NCI-H1694 treated with DMSO at 0.1 percent for 48 hours (cell line): ENCODE measurements at regions not wholly inside any gene's neighbourhood (a gene's known extent, or its start where the extent isn't known, plus 50 kb on each side); places are given as distances from the start of the nearest gene placed in this dataset.

ENCODE experiments used
- DNase-seq: peaks from one replicate; lab custom pipeline; 2025; lab: John Stamatoyannopoulos, UW

DNA sequence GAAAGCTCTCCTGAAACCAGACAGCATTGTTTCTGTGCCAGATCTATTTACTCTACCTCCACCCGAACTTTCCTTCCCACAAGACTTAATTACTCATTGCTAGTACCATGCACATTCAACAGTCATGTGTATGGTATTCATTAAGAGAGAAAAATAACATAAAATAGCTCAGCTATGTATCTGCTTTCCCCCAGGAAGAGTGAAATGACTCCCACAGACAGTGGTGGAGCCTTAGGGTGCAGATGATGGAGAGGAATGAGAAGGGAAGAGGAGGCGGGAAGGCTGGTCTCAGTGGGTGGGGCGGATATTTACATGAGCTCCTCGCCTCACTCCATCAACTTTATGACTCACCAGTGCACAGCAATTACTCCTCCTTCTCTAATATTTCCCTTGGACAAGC, 724.5 kb downstream of the EPHA4 start:
- DNase-seq = no peak

DNA sequence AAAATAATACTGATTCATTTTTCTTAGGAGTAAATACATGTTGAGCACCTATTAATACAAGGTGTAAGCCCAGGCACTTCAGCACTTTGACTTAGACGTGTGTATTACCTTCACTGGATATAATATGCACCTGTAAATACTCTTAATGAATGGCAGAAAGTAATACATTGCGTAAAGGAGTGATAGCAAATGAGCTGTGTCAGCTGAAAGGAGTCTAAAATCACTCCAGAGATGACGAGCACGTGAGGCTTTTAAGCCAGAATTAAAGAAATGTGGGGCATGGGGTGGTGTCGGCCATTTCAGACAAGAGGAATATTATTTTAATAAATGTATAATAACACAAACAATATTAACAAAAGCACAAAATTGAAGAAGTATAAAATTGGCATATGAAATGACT, 722.7 kb downstream of the EPHA4 start:
- no peak for DNase-seq

DNA sequence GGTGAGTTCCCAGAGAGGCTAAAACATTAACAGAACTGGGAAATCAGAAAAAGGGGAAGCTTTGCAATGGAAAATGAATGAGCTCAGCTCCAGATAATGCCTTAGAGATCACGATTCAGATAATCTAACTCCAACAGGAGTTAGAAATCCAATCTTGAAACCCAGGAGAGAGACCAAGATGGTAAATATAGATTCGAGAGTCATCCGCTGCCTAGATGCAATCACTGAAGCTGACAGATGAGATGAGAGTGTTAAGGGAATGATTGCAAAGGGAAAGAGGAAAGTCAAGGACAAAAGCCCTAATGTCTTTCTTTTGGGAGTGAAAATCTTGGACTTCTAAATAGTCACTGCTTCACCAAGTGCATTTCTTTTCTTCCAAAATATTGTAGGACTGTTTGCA, 722.0 kb downstream of the EPHA4 start:
- no peak for DNase-seq

DNA sequence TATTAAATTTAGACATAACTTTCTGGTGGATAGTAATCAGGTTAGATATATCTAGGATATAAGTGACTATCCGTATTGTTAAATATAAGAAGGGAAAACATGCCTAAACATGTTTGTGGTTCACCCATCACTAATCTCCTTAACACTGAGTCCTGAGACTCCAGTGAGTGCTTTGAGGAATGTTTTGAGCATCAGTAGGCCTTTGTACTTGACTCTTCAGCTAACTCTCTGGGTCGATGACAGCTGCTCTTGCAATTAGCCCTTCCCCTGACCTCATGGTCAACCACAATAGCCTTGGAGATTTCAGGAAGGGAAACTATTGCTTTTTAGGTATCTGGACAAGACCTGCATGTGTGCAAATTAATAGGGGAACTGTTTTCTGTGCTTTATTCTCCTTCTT, 716.8 kb downstream of the EPHA4 start:
- no peak for DNase-seq

DNA sequence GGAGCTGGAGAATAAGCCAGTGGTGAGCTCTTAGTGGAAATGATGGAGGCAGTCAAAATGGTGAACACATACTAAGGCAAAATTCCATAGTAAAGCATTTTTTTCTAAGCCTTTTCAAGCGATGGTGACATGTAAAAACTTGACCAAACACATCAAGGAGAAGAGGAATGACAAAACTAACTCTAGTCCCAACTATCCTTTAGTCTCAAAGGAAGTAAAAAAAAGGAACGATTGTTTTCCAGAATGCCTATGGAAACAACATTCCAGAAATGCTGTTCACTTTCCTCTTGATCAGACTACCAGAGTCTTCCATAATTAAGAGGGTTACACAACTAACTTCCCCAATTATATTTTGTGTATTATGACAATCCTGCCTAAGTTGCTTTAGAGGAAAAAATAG, 715.6 kb downstream of the EPHA4 start:
- no peak for DNase-seq

DNA sequence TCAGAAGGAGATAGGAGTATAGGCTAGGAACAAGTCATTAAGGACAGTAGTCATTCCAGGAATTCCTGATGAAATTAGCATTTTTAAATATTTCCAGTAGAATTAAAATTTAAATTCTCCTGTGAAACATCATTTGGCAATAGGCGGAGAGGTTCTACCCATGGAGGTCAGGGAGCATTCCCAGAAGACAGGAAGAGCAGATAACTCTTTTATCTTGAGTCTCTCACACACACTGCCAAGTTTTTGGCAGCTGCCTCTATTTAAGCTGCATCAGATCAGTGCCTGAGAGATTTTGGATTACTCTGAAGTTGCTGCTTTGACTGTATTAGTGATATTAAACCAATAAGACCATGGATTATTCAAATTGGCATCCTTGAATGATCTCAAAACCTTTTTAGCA, 714.7 kb downstream of the EPHA4 start:
- no peak for DNase-seq

DNA sequence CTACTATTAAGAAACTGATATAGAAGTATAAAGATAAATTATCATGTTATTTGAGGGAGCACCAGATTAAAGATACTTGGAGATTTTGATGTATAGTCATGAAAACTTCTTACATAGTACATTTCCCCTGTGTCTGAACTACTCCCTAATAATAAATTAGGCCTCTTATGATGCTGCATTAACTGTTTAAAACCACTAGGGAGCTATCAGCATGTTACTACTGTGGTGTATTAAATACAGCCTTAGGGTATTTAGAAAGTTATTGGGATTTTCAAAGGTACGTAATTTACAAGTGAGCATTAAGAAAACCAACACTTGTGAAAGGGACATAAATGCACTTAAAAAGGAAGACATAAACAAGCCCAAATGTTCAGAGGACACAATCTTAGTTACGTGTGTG, 714.0 kb downstream of the EPHA4 start:
- DNase-seq = no peak

DNA sequence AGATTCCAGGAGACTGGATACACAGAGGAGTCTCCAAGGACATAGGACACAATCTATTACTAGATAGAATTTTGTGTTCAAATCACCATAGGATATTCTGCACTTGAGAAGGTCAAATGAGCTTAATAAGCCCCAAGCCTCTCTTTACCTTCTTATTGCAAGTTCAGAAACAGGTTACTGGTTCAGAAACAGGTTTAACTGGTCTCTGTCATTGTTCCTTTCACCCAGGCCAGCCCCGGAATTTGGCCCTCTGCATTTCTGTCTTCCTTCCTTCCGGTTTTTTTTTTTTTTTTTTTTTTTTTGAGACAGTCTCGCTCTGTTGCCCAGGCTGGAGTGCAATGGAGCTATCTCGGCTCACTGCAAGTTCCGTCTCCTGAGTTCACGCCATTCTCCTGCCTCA, 700.2 kb downstream of the EPHA4 start:
- no peak for DNase-seq

DNA sequence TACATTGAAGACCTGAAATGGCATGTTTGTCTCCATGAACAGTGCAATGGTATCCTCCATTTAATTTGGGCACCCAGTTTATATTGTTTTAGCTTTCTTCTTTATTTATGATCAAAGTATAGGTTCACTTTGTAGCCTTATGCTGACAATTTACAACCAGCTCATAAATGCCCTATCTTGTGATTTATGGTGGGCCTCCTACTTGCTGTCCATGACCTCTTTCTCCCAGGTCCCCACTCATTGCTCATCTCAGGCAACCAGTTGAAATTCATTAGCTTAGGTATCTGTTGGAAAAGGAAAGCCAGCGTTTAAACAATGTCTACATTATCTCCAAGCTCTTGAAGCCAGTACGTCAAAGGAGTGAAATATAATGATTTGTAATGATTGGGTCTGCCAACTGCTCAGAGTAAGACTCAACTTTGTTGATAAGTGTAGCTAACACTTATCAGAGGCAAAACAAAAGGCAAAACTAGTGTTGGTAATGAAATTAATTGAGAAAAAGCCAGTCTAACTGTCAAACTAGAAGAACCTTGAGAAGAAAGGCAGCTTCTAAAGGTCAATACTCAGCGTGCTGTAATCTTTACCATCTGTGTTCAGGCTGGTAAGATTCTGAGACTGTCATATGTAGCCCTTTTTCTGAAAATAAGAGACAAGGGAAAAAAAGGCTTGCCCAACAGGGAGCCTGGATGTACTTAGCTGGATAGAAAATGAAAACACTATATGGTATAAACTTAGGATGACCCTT, 695.9 kb downstream of the EPHA4 start:
- DNase-seq = no peak

DNA sequence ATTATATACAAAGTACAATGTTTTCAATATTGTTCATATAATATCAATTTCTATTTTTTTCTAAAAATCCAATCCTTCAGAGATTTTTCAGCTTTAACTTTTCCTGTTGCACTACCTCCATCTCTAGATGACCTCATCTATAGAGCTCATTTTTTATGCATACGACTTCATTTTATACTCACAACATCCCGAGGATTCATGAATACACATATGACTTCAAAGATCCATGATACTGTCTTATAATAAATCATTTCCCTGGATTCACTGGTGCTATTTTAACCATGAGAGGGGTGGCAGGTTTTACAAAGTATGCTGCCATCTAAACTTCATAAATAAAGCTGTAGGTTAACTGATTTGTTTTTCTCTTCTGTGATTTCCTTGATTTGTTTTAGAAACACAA, 694.6 kb downstream of the EPHA4 start:
- no peak for DNase-seq

DNA sequence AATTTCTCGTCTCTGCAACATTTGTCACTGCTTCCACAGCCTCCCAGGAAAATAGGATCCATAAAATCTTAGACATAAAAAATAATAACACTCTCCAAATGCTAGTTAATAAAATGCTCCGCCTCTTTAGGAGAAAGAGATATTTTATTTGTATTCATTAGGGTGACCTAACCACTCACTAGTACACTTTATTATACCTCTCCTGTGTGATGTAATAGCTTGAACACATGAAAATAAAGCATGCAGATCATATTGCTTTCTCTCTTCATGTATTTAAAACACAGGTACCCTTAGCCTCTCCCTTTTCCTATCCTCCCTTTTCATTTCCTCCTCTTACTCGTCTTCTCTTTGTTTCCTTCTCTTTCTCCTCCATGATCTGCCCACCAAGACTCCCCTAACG, 694.2 kb downstream of the EPHA4 start:
- no peak for DNase-seq

DNA sequence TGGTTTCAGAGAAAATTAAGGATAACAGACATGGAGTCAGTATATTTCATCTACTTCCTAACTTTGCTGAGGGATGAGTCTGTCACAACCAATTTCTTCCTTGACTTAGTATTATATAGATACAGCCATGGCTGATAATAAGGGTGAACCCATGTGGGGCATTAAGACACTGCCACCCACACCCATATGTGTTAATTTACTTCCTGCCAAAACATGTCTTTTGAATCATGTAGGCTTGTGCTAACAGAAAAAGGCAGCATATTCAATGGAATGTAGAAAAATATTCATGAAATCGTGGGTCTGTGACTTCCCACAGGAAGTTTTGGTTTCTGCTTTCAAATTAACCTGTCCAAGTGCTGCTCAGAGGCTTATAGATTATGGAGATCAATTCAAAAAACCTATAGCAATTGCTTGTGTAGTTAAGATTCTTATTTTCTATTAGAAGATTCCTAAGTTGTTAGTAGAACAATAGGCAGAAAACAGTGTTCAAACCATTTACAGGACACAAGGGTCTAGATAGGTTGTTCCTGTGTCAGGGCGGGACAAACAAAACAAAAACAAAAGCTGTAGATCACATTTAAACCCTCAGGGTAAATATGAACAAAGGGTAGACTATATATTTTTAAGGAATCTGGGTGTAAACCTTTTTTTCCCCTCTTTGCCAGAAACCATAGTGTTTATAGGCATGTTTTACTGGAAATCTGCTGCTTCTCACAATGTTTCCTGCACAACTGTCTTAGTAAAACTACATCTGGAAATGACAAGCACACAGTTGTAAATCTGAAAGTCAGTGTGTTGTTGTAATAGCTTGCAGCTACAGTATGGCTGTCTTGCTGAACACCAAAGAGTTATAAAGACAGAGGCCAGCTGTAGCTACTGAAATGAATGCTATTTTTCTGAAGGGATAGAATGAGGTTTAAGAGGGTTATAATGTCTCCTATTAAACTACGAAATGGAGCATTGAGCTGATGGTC, 691.2 kb downstream of the EPHA4 start:
- no peak for DNase-seq

DNA sequence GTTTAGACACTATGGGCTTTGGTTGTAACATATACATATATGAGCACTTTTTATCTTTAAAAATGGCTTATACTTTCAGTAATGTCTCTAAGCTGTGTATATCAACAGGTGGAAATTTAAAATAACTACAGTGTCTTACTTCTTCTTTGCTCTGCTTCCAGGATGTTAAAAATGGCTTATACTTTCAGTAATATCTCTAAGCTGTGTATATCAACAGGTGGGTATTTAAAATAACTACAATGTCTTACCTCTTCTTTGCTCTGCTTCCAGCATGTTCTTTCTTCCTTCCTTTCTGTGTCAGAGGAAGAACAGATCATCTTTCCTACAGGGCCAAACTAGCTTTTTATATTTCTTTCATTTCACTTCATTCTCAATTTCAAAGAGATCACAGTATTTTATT, 689.6 kb downstream of the EPHA4 start:
- no peak for DNase-seq

DNA sequence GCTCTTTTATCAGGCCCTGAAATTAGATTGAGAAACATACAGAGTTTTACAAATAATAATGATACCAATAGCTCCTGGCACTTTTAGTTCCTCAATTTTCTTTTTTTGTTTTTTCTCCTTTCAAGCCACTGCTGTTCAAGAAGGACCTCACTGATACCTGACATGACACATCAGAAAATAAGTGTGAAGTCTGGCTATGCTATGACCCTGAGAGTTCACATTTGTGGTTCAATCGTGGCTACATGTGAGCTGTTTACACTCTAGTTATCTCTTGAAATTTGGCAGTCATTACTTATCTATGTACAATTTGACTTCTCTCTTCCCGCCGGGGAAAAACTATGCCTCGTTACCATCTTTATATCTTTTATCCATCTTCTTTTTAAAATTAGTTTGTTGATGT, 686.5 kb downstream of the EPHA4 start:
- no peak for DNase-seq

DNA sequence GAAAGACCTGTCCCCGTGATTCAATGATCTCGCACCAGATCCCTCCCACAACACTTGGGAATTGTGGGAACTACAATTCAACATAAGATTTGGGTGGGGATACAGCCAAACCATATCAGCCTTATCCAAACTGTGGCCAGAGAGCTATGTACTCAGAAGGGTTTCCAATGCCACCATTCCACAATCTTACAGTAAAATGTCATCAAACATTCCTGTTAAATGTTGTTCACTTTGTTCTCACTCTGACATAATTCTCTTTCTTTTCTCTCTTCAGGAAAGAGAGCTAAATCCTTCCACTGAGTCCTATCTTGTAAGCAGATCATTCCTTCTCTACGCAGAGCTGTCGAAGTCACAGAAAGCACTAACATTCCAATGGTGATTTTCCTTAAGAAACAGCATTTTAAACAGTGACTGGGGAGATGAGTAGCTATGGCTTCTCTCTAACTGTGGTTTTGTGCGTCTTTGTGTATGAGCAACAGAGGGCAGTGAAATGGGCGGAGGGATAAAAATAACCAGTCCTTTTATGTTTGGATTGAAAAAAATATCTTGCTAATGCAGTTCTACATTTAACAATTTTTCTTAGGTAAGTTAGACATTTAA, 684.7 kb downstream of the EPHA4 start:
- DNase-seq = no peak

DNA sequence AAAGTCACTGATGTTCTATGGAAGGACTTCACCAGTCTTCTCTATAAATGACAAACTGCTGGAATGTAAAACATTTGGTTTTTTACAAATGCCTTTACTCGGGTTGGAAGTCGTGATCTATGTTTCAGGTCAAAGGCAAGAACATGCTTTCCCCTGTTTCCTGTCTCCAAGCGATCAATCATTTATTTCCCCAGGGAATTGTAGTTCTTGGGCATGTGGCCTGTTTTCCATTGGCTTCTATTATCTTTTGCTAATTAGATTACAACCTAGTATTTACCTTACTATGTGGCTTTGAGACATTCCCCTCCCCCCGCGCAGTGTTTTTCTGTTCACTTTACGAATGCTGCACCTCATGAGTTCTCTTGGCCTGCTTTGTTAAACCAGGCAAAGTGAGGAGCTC, 684.2 kb downstream of the EPHA4 start:
- no peak for DNase-seq

DNA sequence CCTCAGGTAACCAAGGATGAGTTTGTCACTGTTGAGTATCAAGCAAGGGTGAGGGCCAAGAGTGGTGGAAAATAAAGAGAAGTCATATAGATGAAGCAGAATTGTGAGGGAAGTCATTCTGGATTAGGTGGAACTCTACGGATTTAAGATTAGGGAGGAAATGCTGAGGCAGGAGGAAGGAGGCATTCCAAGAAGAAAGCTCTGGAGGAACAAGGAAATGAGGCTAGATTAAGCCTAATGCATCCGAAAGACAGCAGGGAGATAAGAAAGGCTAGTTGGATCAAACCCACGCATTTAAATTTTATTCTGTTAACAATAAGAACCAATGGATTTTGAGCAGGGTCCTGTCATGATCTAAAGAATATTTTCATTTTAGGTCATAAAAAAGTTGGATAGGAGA, 681.2 kb downstream of the EPHA4 start:
- no peak for DNase-seq

DNA sequence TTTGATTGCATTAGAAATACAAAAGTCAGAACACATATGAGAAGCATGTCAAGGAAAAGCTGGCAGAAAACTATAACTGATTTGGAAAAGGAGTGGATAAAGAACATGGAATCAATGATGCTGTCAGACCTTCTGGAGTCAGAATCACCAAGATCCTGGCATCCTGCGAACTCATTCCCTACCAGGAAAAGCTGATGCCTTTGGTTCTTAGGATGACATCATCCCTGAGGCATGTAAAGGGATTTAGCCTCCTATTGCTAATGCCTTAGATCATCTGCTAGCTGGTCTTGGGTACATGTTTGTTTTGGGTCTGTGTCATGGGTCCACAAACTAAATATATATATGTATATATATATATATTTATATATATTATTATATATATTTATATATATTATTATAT, 680.7 kb downstream of the EPHA4 start:
- no peak for DNase-seq

DNA sequence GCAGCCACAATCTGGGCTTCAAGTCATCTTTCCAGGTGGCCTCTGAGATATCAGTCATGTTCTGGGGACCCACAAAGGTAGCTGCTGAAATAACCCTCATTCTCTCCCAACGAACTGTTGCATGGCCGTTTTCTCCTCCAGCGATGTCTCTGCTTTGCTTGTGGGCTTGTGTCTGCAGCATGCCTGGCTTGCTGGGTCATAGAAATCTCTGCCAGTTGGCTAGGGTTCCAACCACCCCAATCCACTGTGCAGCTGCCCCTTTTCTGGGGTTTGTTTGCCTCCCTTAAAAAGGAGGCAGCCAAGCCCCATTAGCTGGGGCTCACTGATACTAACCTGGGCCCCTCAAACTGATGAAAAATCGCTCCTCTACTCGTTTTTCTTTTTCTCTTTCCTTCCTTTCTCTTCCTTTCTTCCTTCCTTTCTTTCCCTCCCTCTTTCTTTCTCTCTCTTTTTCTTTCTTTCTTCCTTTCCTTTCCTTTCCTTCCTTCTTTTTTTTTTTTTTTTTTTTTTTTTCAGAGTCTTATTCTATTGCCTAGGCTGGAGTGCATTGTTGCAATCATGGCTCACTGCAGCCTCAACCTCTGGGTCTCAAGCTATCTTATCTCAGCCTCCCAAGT, 680.0 kb downstream of the EPHA4 start:
- no peak for DNase-seq

DNA sequence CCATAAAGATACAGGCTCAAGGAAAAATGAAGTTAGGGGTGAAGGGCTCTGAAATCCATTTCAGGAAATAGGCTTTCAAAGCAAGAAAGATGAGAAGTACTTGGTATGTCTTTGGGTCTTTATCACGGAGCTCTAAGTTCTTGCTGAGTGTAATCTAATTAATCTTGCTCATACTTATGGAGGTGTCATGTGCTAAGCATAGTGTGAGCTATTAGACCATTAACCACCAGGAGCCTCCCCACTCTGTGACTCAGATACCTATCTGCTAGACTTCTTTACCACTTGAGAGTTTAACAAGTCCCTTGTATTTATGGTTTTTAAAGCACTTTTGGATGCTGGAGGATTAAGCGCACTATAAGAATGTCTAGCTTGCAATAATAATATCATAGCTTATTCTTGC, 678.7 kb downstream of the EPHA4 start:
- DNase-seq = no peak

DNA sequence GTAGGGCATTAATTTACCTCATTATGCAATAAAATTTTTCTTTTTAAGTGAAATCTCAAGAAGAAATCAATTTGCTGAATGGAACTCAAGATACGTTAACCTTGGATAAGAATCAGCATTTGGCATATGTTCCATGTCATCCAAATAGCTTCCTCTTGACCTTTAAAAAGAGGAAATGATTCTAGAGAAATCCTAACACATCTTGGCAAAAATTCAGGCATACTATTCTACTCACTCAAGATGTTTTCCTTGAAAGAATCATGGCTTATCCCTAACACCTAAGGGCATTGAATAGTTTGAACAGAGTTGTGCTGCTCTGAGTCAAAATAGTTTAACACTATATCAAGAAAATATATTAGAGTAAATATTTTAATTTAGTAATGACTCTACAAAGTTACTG, 678.0 kb downstream of the EPHA4 start:
- DNase-seq = no peak

DNA sequence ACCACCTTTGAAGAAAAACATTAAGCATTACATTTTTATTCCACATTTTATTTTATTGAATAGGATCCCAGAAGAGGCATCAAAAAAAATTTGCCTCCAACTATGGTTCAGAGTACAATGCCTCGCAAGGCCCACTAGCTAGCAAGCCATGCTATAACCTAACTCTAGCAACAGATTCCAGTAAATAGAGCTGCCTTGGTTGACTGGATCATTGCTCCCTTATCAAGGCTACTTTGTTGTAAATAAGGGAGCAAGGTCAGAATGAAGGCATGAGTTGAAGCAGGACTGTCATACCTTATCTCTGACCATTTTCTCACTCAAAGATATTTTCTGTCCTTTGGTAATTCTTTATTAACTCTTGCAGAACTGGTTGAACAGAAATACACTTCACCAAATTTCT, 672.6 kb downstream of the EPHA4 start:
- DNase-seq = no peak

DNA sequence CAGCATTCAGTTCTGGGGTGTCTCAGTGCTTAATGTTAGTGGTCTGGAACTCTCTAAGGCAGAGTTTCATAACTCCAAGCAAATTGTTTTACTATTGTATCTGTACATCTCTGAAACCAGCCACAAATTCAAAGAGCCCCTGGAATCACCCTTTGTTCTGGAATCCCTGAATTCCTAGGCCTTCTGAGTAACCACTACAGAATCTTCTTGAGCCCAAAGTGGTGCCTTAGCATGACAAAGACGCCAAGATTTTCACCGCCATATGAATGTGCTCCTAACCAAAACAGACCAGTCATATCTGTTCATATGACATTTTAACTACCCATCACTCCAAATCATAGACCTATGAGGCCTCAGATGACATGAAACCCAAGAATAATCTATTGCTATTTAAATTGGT, 668.1 kb downstream of the EPHA4 start:
- DNase-seq = no peak
